GM23248 (cell line): ENCODE measurements at regions not wholly inside any gene's neighbourhood (a gene's known extent, or its start where the extent isn't known, plus 50 kb on each side); places are given as distances from the start of the nearest gene placed in this dataset.

Experiments
- EZH2 ChIP-seq: fragments of 200-600 bp; sonication (generic); IDR thresholded peaks from 2 replicates; pipeline ENCODE4 v1.6.1; 2018; ENCODE audit warnings: antibody characterized with exemption, mild to moderate bottlenecking; ENCODE audit not compliant: insufficient read depth, poor library complexity, severe bottlenecking
- EZH2phosphoT487 ChIP-seq: fragments of 200-600 bp; sonication (generic); IDR thresholded peaks from 2 replicates; pipeline ENCODE4 v1.6.1; 2018; ENCODE audit warnings: antibody characterized with exemption, moderate library complexity, mild to moderate bottlenecking, low read depth; ENCODE audit not compliant: insufficient read depth

DNA sequence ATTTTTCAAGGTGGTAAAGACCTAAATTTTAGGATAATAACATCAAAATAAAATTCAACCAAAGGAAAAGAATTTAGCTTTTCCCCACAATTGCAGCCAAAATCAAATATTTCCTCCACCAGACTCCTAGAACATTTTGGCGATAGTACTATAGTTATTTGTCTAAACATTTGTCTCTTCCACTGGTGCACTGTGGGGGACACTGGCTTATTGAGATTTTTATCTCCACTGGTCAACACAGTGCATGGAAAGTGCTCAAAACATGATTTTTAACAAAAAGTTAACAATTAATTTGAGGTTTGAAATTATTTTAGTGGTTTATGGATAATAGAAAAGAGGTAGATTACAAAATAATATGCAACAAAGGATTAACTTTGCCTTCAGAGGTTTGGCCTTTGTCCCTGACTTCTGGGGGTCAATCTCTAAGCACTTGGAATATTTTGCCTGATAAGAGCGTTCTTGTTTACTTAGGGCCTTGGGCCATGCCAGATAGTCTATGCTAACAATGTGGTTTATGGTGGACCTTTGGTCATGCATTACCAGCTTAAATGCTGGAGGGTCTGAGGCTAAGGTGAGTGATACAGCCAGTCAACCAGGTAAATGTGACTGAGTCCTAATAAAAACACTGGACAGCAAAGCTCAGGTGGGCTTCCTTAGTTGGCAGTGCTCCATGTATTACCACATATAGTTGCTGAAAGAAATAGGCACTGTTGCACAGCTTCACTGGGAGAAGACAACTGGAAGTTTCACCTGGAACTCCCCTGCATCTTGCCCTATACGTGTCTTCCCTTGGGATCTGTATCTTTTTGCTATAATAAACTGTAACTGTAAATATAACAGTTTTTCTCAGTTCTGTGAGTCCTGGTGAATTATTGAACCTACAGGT, 67.2 kb upstream of the SATB2 start:
- TF ChIP-seq EZH2phosphoT487 (no peak), EZH2 (no peak)
